ENCODE measurements at regions not wholly inside any gene's neighbourhood (a gene's known extent, or its start where the extent isn't known, plus 50 kb on each side); places are given as distances from the start of the nearest gene placed in this dataset.

DNA sequence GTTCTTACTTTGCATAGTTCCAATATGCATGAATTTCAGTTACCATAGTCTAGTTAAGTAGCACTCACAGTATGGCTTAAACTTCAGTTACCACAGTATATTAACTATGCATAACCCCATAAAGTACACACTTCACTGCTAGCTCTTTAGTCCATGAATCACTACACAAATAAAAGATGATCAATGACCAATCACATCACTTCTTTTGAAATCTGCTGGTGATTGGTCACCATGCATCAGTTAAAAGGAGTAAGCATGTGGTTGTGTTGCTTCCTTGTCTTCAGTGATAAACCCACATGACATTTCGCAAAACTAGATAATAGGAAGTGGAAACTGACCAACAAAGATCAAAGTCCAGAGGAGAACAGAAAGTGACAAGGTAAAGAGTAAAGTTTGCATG lies 79.0 kb downstream of the TAF11L14 start:
- ATAC-seq (ENCODE audit: low read depth) (no peak), DNase-seq (no peak)

More for the DNA sequence above, 79.0 kb downstream of the TAF11L14 start:
- no peak overlapping the region for H2BK120ac ChIP-seq (ENCODE audit: low read depth, low read length)
- BruUV-seq (replicated peaks): no TSS peak
- no peak overlapping the region for H2AK5ac ChIP-seq (ENCODE audit: low read depth, low read length)
- no peak overlapping the region for H3K23ac ChIP-seq (ENCODE audit: low read depth, low read length)
- no peaks in the 10 kb centered on the region for H3K36me3 ChIP-seq (ENCODE audit: control insufficient read depth, insufficient read depth, low read length)
- dilution Hi-C loops (cut with HindIII; ENCODE audit: low sequenced_read_pairs, unreplicated experiment): no loop called here
- H3K4me3 ChIP-seq (ENCODE audit: insufficient read depth, low read depth, low read length): no peak overlapping the region
- H3K27me3 ChIP-seq (ENCODE audit: control insufficient read depth, insufficient read depth, low read length): no peaks in the 10 kb centered on the region
- no peaks in the 10 kb centered on the region for H3K4me1 ChIP-seq (ENCODE audit: control insufficient read depth, insufficient read depth, low read length)
- TF ChIP-seq BHLHE40 (IDR thresholded peaks at IDR 0.05; ENCODE audit: low read depth, low read length) (no peak), RAD21 (IDR thresholded peaks at IDR 0.05; ENCODE audit: low read length) (no peak), CEBPB (IDR thresholded peaks at IDR 0.05; ENCODE audit: low read depth, low read length) (no peak), RCOR1 (IDR thresholded peaks at IDR 0.05; ENCODE audit: insufficient replicate concordance, low read length) (no peak), NFE2L2 (IDR thresholded peaks at IDR 0.05; ENCODE audit: low read depth, low read length) (no peak), MAFK (IDR thresholded peaks at IDR 0.05; ENCODE audit: low read depth, low read length) (no peak), FOS (IDR thresholded peaks at IDR 0.05; ENCODE audit: low read depth, low read length) (no peak), MXI1 (IDR thresholded peaks at IDR 0.05; ENCODE audit: borderline replicate concordance, low read depth, low read length) (no peak), POLR2A (IDR thresholded peaks at IDR 0.05; ENCODE audit: low read depth, low read length) (no peak), CHD1 (IDR thresholded peaks at IDR 0.05; ENCODE audit: low read depth, low read length) (no peak), RFX5 (IDR thresholded peaks at IDR 0.05; ENCODE audit: low read depth, low read length) (no peak), MAZ (IDR thresholded peaks at IDR 0.05; ENCODE audit: borderline replicate concordance, low read depth, low read length) (no peak), SMC3 (IDR thresholded peaks at IDR 0.05; ENCODE audit: low read depth, low read length) (no peak)
- TF ChIP-seq, protein P1, sequence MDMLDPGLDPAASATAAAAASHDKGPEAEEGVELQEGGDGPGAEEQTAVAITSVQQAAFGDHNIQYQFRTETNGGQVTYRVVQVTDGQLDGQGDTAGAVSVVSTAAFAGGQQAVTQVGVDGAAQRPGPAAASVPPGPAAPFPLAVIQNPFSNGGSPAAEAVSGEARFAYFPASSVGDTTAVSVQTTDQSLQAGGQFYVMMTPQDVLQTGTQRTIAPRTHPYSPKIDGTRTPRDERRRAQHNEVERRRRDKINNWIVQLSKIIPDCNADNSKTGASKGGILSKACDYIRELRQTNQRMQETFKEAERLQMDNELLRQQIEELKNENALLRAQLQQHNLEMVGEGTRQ (IDR thresholded peaks at IDR 0.05; ENCODE audit: low read depth, low read length): no peak
- TF ChIP-seq, protein P2, sequence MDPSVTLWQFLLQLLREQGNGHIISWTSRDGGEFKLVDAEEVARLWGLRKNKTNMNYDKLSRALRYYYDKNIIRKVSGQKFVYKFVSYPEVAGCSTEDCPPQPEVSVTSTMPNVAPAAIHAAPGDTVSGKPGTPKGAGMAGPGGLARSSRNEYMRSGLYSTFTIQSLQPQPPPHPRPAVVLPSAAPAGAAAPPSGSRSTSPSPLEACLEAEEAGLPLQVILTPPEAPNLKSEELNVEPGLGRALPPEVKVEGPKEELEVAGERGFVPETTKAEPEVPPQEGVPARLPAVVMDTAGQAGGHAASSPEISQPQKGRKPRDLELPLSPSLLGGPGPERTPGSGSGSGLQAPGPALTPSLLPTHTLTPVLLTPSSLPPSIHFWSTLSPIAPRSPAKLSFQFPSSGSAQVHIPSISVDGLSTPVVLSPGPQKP (IDR thresholded peaks at IDR 0.05; ENCODE audit: borderline replicate concordance, low read depth, low read length): no peak
- TF ChIP-seq, protein P3, sequence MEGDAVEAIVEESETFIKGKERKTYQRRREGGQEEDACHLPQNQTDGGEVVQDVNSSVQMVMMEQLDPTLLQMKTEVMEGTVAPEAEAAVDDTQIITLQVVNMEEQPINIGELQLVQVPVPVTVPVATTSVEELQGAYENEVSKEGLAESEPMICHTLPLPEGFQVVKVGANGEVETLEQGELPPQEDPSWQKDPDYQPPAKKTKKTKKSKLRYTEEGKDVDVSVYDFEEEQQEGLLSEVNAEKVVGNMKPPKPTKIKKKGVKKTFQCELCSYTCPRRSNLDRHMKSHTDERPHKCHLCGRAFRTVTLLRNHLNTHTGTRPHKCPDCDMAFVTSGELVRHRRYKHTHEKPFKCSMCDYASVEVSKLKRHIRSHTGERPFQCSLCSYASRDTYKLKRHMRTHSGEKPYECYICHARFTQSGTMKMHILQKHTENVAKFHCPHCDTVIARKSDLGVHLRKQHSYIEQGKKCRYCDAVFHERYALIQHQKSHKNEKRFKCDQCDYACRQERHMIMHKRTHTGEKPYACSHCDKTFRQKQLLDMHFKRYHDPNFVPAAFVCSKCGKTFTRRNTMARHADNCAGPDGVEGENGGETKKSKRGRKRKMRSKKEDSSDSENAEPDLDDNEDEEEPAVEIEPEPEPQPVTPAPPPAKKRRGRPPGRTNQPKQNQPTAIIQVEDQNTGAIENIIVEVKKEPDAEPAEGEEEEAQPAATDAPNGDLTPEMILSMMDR (conservative IDR thresholded peaks at IDR 0.05; ENCODE audit: low read depth, low read length): no peak
- H2AK9ac ChIP-seq (replicated peaks; ENCODE audit: low read depth, low read length, poor library complexity): no peak overlapping the region
- no peak overlapping the region for H3K4ac ChIP-seq (ENCODE audit: low read depth, low read length)
- ChIA-PET POLR2A (ENCODE audit: unreplicated experiment) (no interaction called here), CTCF (no interaction called here)
- WGBS, 2 experiments (ENCODE audit: extremely low coverage in 2 of 2, insufficient read length in 1 of 2): no CpG with 5 or more reads among the region's 1 CpG
- no peak overlapping the region for H3K18ac ChIP-seq (ENCODE audit: low read depth, low read length)
- H3K56ac ChIP-seq (ENCODE audit: extremely low read depth, insufficient read depth, low read length): no peak overlapping the region
- in situ Hi-C loops (cut with MboI; ENCODE audit: low sequenced_read_pairs): no loop called here
- H4K20me1 ChIP-seq (ENCODE audit: insufficient read depth, low read length): no peaks in the 10 kb centered on the region
- no peak overlapping the region for H4K5ac ChIP-seq (ENCODE audit: low read depth, low read length)
- H4K8ac ChIP-seq (ENCODE audit: low read depth in 2 of 2, low read length in 2 of 2): no peak overlapping the region
- intact Hi-C loops (cut with micrococcal nuclease): no loop called here
- H3K9me3 ChIP-seq (ENCODE audit: control insufficient read depth, insufficient read depth, low read length): no peaks in the 10 kb centered on the region
- H4K91ac ChIP-seq (ENCODE audit: insufficient read depth, low read depth, low read length): no peak overlapping the region
- no peak overlapping the region for H2BK5ac ChIP-seq (ENCODE audit: low read depth, low read length, poor library complexity, severe bottlenecking)
- H2BK15ac ChIP-seq (ENCODE audit: low read depth, low read length): no peak overlapping the region
- H2BK20ac ChIP-seq (ENCODE audit: low read depth, low read length): no peak overlapping the region
- no peak overlapping the region for H3K4me2 ChIP-seq (ENCODE audit: low read depth, low read length)
- no peak overlapping the region for H3K14ac ChIP-seq (replicated peaks; ENCODE audit: low read depth, low read length)
- H3K27ac ChIP-seq (ENCODE audit: insufficient read depth, low read length): no peak overlapping the region
- H3K9ac ChIP-seq (ENCODE audit: low read depth, low read length): no peak overlapping the region
- no peak overlapping the region for H2AFZ ChIP-seq (replicated peaks; ENCODE audit: low read length, poor library complexity)
- H3K9me1 ChIP-seq (ENCODE audit: insufficient read depth, low read length): no peaks in the 10 kb centered on the region
- H3K79me1 ChIP-seq (ENCODE audit: low read depth in 1 of 2, low read length in 2 of 2): no peaks in the 10 kb centered on the region

All from IMR-90 (cell line).